HCT116 (cell line): ENCODE measurements at regions not wholly inside any gene's neighbourhood (a gene's known extent, or its start where the extent isn't known, plus 50 kb on each side); places are given as distances from the start of the nearest gene placed in this dataset.

Source experiments
- ATF3 ChIP-seq: IDR thresholded peaks from 2 replicates; pipeline ENCODE4 v1.6.1; 2012
- CTCF ChIP-seq, 3 experiments: fragments of 200-600 bp in 1 of 3; sonication (generic) in 1 of 3; IDR thresholded peaks in 2 of 3; conservative IDR thresholded peaks in 1 of 3; 2 replicates each; pipeline ENCODE4 v1.5.1; 2012 to 2017; ENCODE audit warnings: low read depth in 2 of 3, low read length in 2 of 3, antibody characterized with exemption in 1 of 3, borderline replicate concordance in 1 of 3, control low read depth in 1 of 3, mild to moderate bottlenecking in 1 of 3, mixed read lengths in 1 of 3, mixed run types in 1 of 3, moderate library complexity in 1 of 3; ENCODE audit not compliant: insufficient read depth in 1 of 3
- JUND ChIP-seq: IDR thresholded peaks from 2 replicates; pipeline ENCODE4 v1.6.1; 2012
- POLR2A ChIP-seq: IDR thresholded peaks from 2 replicates; pipeline ENCODE4 v1.7.0; 2011; ENCODE audit warnings: borderline replicate concordance; ENCODE audit not compliant: insufficient read depth, insufficient read length; ENCODE audit errors: extremely low read depth
- REST ChIP-seq: IDR thresholded peaks from 2 replicates; pipeline ENCODE4 v1.6.1; 2012; ENCODE audit warnings: low read depth
- TCF7L2 ChIP-seq: IDR thresholded peaks from 2 replicates; pipeline ENCODE4 v1.7.0; 2011; ENCODE audit warnings: borderline replicate concordance, inconsistent platforms; ENCODE audit not compliant: insufficient read depth, insufficient read length; ENCODE audit errors: extremely low read depth

- TF ChIP-seq JUND (no peak), POLR2A (no peak), TCF7L2 (no peak), CTCF (IDR thresholded peaks at IDR 0.05 in 2 of 3, conservative IDR thresholded peaks at IDR 0.05 in 1 of 3; ENCODE audit: borderline replicate concordance in 1 of 3, insufficient read depth in 1 of 3, low read depth in 2 of 3, low read length in 2 of 3) (no peak), ATF3 (no peak), REST (no peak)
Measured at GRCh38 chr6:65924411-65924810, 217.4 kb upstream of the EYS start.
